ENCODE measurements at regions not wholly inside any gene's neighbourhood (a gene's known extent, or its start where the extent isn't known, plus 50 kb on each side); places are given as distances from the start of the nearest gene placed in this dataset.

- H3K36me3 ChIP-seq (ENCODE audit: insufficient read depth, low read length) = no peaks in the 10 kb centered on the region
- no peak overlapping the region for H2AFZ ChIP-seq (ENCODE audit: low read length)
- no peak for TF ChIP-seq CTCF (IDR thresholded peaks at IDR 0.05; ENCODE audit: low read length)
- TF ChIP-seq EZH2 (IDR thresholded peaks at IDR 0.05; ENCODE audit: borderline replicate concordance, low read length) = no peak
- H3K27ac ChIP-seq (ENCODE audit: low read depth, low read length, poor library complexity, severe bottlenecking) = no peak overlapping the region
- no peaks in the 10 kb centered on the region for H3K4me1 ChIP-seq (ENCODE audit: insufficient read depth, low read length, severe bottlenecking)
- H3K9me2 ChIP-seq (ENCODE audit: low read depth, low read length) = no peaks in the 10 kb centered on the region
- no peaks in the 10 kb centered on the region for H3K79me2 ChIP-seq (ENCODE audit: insufficient read depth, low read length)
- H3F3A ChIP-seq (ENCODE audit: insufficient read depth, low read length) = no peaks in the 10 kb centered on the region
- no peak overlapping the region for H3K4me2 ChIP-seq (ENCODE audit: low read length)
- H3K9ac ChIP-seq (ENCODE audit: low read length) = no peak overlapping the region
- no peak overlapping the region for H3K4me3 ChIP-seq (ENCODE audit: low read depth, low read length, poor library complexity, severe bottlenecking)
- no peaks in the 10 kb centered on the region for H4K20me1 ChIP-seq (ENCODE audit: insufficient read depth, low read length)
- no peaks in the 10 kb centered on the region for H3K27me3 ChIP-seq (ENCODE audit: insufficient read depth, low read length)
- no peaks in the 10 kb centered on the region for H3K9me3 ChIP-seq (ENCODE audit: low read length)
Measured at GRCh38 chr5:163789870-163790269, 284.5 kb downstream of the MAT2B start.

GRCh38 chr5:163790497-163790896 lies 285.1 kb downstream of the MAT2B start:
- no peaks in the 10 kb centered on the region for H3K79me2 ChIP-seq (ENCODE audit: insufficient read depth, low read length)
- no peaks in the 10 kb centered on the region for H3K4me1 ChIP-seq (ENCODE audit: insufficient read depth, low read length, severe bottlenecking)
- H3K9ac ChIP-seq (ENCODE audit: low read length) = no peak overlapping the region
- H3F3A ChIP-seq (ENCODE audit: insufficient read depth, low read length) = no peaks in the 10 kb centered on the region
- no peaks in the 10 kb centered on the region for H3K36me3 ChIP-seq (ENCODE audit: insufficient read depth, low read length)
- no peaks in the 10 kb centered on the region for H3K9me3 ChIP-seq (ENCODE audit: low read length)
- no peak overlapping the region for H2AFZ ChIP-seq (ENCODE audit: low read length)
- H3K4me3 ChIP-seq (ENCODE audit: low read depth, low read length, poor library complexity, severe bottlenecking) = no peak overlapping the region
- H3K9me2 ChIP-seq (ENCODE audit: low read depth, low read length) = no peaks in the 10 kb centered on the region
- H4K20me1 ChIP-seq (ENCODE audit: insufficient read depth, low read length) = no peaks in the 10 kb centered on the region
- no peak overlapping the region for H3K27ac ChIP-seq (ENCODE audit: low read depth, low read length, poor library complexity, severe bottlenecking)
- TF ChIP-seq EZH2 (IDR thresholded peaks at IDR 0.05; ENCODE audit: borderline replicate concordance, low read length) = no peak
- no peak for TF ChIP-seq CTCF (IDR thresholded peaks at IDR 0.05; ENCODE audit: low read length)
- no peaks in the 10 kb centered on the region for H3K27me3 ChIP-seq (ENCODE audit: insufficient read depth, low read length)
- no peak overlapping the region for H3K4me2 ChIP-seq (ENCODE audit: low read length)

GRCh38 chr5:163794993-163795392 lies 289.6 kb downstream of the MAT2B start:
- TF ChIP-seq EZH2 (IDR thresholded peaks at IDR 0.05; ENCODE audit: borderline replicate concordance, low read length) (no peak), CTCF (IDR thresholded peaks at IDR 0.05; ENCODE audit: low read length) (no peak)
- Histone ChIP-seq H3F3A (ENCODE audit: insufficient read depth, low read length) (no peaks in the 10 kb centered on the region), H4K20me1 (ENCODE audit: insufficient read depth, low read length) (no peaks in the 10 kb centered on the region), H3K9me2 (ENCODE audit: low read depth, low read length) (no peaks in the 10 kb centered on the region), H3K4me1 (ENCODE audit: insufficient read depth, low read length, severe bottlenecking) (no peaks in the 10 kb centered on the region), H3K9ac (ENCODE audit: low read length) (no peak overlapping the region), H2AFZ (ENCODE audit: low read length) (no peak overlapping the region), H3K27ac (ENCODE audit: low read depth, low read length, poor library complexity, severe bottlenecking) (no peak overlapping the region), H3K4me2 (ENCODE audit: low read length) (no peak overlapping the region), H3K9me3 (ENCODE audit: low read length) (no peaks in the 10 kb centered on the region), H3K27me3 (ENCODE audit: insufficient read depth, low read length) (no peaks in the 10 kb centered on the region), H3K36me3 (ENCODE audit: insufficient read depth, low read length) (no peaks in the 10 kb centered on the region), H3K79me2 (ENCODE audit: insufficient read depth, low read length) (no peaks in the 10 kb centered on the region), H3K4me3 (ENCODE audit: low read depth, low read length, poor library complexity, severe bottlenecking) (no peak overlapping the region)
